MM.1S (cell line): ENCODE measurements at regions not wholly inside any gene's neighbourhood (a gene's known extent, or its start where the extent isn't known, plus 50 kb on each side); places are given as distances from the start of the nearest gene placed in this dataset.

ENCODE experiments used
- CTCF ChIP-seq: fragments of 300-600 bp; sonication (generic); IDR thresholded peaks from 2 replicates; pipeline ENCODE4 v1.5.1; 2016; ENCODE audit warnings: antibody characterized with exemption, low read length, mixed read lengths
- EZH2 ChIP-seq: fragments of 300-600 bp; sonication (generic); optimal IDR thresholded peaks from 2 replicates; pipeline ENCODE3; 2017; ENCODE audit warnings: low read depth, mild to moderate bottlenecking, antibody characterized with exemption, low read length, mixed read lengths

- TF ChIP-seq CTCF (no peak), EZH2 (no peak)
Measured at GRCh38 chr2:123040506-123040905, 984.6 kb upstream of the CNTNAP5 start.
